ELF-1 (cell line): ENCODE measurements at regions not wholly inside any gene's neighbourhood (a gene's known extent, or its start where the extent isn't known, plus 50 kb on each side); places are given as distances from the start of the nearest gene placed in this dataset.

Experiments
- DNase-seq: peaks from one replicate; pipeline ENCODE4 v3.0.0-alpha.2; 2016; ENCODE audit warnings: low read depth, low spot score

- no peak for DNase-seq
Observed at GRCh38 chr7:46449743-46450142, 528.7 kb upstream of the IGFBP3 start.

GRCh38 chr7:46448478-46448877, 527.4 kb upstream of the IGFBP3 start:
- DNase-seq: no peak

GRCh38 chr7:46446151-46446550, 525.1 kb upstream of the IGFBP3 start:
- no peak for DNase-seq

- DNase-seq: no peak
Observed at GRCh38 chr7:46444256-46444655, 523.2 kb upstream of the IGFBP3 start.

- DNase-seq: no peak
Observed at GRCh38 chr7:46440186-46440585, 519.1 kb upstream of the IGFBP3 start.

- DNase-seq: no peak
Observed at GRCh38 chr7:46432708-46433107, 511.6 kb upstream of the IGFBP3 start.

GRCh38 chr7:46428295-46428694, 507.2 kb upstream of the IGFBP3 start:
- no peak for DNase-seq

- no peak for DNase-seq
Observed at GRCh38 chr7:46424934-46425333, 503.9 kb upstream of the IGFBP3 start.

GRCh38 chr7:46421441-46422230, 500.6 kb upstream of the IGFBP3 start:
- DNase-seq: no peak

- DNase-seq: no peak
Observed at GRCh38 chr7:46414946-46415345, 493.9 kb upstream of the IGFBP3 start.

GRCh38 chr7:46411236-46411635, 490.2 kb upstream of the IGFBP3 start:
- no peak for DNase-seq

- DNase-seq: no peak
Observed at GRCh38 chr7:46407125-46407524, 486.1 kb upstream of the IGFBP3 start.

- DNase-seq: no peak
Observed at GRCh38 chr7:46397591-46397990, 476.5 kb upstream of the IGFBP3 start.

- DNase-seq: no peak
Observed at GRCh38 chr7:46396481-46396880, 475.4 kb upstream of the IGFBP3 start.

GRCh38 chr7:46393142-46393541, 472.1 kb upstream of the IGFBP3 start:
- no peak for DNase-seq

GRCh38 chr7:46391231-46392201, 470.4 kb upstream of the IGFBP3 start:
- DNase-seq: peak; percentile 26

GRCh38 chr7:46390042-46390441, 469.0 kb upstream of the IGFBP3 start:
- no peak for DNase-seq

- DNase-seq: no peak
Observed at GRCh38 chr7:46389146-46389545, 468.1 kb upstream of the IGFBP3 start.

GRCh38 chr7:46387646-46388045, 466.6 kb upstream of the IGFBP3 start:
- no peak for DNase-seq

- peak; percentile 17 for DNase-seq
Observed at GRCh38 chr7:46386428-46387399, 465.6 kb upstream of the IGFBP3 start.

- no peak for DNase-seq
Observed at GRCh38 chr7:46385662-46386309, 464.7 kb upstream of the IGFBP3 start.
